ENCODE measurements at regions not wholly inside any gene's neighbourhood (a gene's known extent, or its start where the extent isn't known, plus 50 kb on each side); places are given as distances from the start of the nearest gene placed in this dataset.

DNA sequence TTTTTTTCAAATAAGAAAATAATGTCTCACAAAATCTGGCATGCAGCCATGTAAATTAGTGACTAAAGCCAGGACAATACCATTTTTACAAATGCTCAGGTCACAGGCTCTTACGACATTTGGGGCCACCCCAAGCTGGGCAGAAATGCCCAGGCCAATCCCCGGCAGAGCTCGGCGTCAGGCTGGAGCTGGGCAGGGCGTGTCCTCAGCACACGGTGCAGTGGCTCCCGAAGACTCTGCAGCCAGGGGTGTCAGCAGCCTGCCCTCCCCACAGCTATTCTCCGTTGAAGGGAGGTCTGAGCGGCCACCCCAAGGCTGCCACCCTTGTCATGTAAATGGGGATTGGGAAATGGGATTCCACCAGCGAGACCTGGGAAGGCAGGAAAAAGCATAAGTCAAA is 158.6 kb downstream of the DICER1 start:
- no peak overlapping the region for H3K9ac ChIP-seq (ENCODE audit: low read depth in 1 of 3, low read length in 3 of 3)
- no peak overlapping the region for H3K4me3 ChIP-seq (ENCODE audit: low read length in 3 of 3)
- H3K9me3 ChIP-seq (ENCODE audit: control insufficient read depth in 3 of 3, low read length in 3 of 3) = no peaks in the 10 kb centered on the region
- peaks cover 0 to 11% (median 0%) of the 10 kb centered on the region in 3 donors for H3K4me1 ChIP-seq (ENCODE audit: control insufficient read depth in 3 of 3, insufficient read depth in 3 of 3, low read length in 3 of 3)
- no peaks in the 10 kb centered on the region for H3K36me3 ChIP-seq (ENCODE audit: control insufficient read depth in 3 of 3, insufficient read depth in 3 of 3, low read length in 3 of 3)
- H3K27me3 ChIP-seq (ENCODE audit: control insufficient read depth in 3 of 3, insufficient read depth in 3 of 3, low read length in 3 of 3) = peaks cover 0 to 6% (median 2%) of the 10 kb centered on the region in 3 donors
- no peak overlapping the region for H3K27ac ChIP-seq (ENCODE audit: low read depth, low read length)

DNA sequence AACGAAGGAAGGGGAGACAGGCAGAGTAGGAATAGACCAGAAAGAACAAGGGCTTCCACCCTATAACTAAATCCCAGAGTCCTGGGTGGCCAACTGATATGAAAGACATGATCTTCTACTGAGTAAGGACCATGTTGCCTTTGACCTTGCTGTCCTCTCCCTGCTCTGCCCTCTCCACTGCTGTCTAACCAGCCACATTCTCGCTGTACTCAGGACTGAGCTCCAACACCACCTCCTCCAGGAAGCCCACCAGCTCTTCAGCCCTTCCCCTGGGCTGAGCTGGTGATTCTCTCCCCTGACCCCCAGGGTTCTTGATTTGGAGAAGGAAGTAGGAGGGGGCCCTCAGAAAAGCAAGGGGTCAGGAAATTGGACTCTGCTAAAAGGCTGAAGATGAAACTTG is 159.2 kb downstream of the DICER1 start:
- Histone ChIP-seq H3K4me3 (ENCODE audit: low read length in 3 of 3) (no peak overlapping the region), H3K4me1 (ENCODE audit: control insufficient read depth in 3 of 3, insufficient read depth in 3 of 3, low read length in 3 of 3) (peaks cover 0 to 8% (median 0%) of the 10 kb centered on the region in 3 donors), H3K9me3 (ENCODE audit: control insufficient read depth in 3 of 3, low read length in 3 of 3) (no peaks in the 10 kb centered on the region), H3K36me3 (ENCODE audit: control insufficient read depth in 3 of 3, insufficient read depth in 3 of 3, low read length in 3 of 3) (no peaks in the 10 kb centered on the region), H3K9ac (ENCODE audit: low read depth in 1 of 3, low read length in 3 of 3) (no peak overlapping the region), H3K27me3 (ENCODE audit: control insufficient read depth in 3 of 3, insufficient read depth in 3 of 3, low read length in 3 of 3) (peaks cover 0 to 6% (median 2%) of the 10 kb centered on the region in 3 donors), H3K27ac (ENCODE audit: low read depth, low read length) (no peak overlapping the region)

DNA sequence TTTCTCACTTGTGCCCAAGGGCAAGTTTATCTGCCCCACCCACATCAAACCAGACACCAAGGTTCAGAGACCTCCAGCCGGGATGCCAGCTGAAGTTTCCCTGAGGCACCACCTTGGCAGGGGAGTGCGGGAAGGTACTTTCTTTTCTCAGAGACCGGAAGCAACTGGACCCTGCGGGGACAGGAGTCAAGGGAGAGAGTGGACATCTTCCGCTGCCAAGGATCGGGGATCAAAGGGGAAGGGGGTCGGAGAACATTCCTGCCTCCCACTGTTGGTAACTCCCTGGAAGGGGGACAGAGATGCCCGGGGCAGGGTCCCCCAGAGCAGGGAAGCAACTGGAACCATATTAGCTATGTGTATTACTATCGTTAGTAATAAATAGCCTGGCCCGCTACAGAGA is 161.8 kb downstream of the DICER1 start:
- H3K9me3 ChIP-seq (ENCODE audit: control insufficient read depth in 3 of 3, low read length in 3 of 3) = no peaks in the 10 kb centered on the region
- H3K4me1 ChIP-seq (ENCODE audit: control insufficient read depth in 3 of 3, insufficient read depth in 3 of 3, low read length in 3 of 3) = no peaks in the 10 kb centered on the region
- H3K36me3 ChIP-seq (ENCODE audit: control insufficient read depth in 3 of 3, insufficient read depth in 3 of 3, low read length in 3 of 3) = no peaks in the 10 kb centered on the region
- H3K27ac ChIP-seq (ENCODE audit: low read depth, low read length) = no peak overlapping the region
- no peak overlapping the region for H3K4me3 ChIP-seq (ENCODE audit: low read length in 3 of 3)
- peaks cover 0 to 6% (median 2%) of the 10 kb centered on the region in 3 donors for H3K27me3 ChIP-seq (ENCODE audit: control insufficient read depth in 3 of 3, insufficient read depth in 3 of 3, low read length in 3 of 3)
- no peak overlapping the region for H3K9ac ChIP-seq (ENCODE audit: low read depth in 1 of 3, low read length in 3 of 3)

DNA sequence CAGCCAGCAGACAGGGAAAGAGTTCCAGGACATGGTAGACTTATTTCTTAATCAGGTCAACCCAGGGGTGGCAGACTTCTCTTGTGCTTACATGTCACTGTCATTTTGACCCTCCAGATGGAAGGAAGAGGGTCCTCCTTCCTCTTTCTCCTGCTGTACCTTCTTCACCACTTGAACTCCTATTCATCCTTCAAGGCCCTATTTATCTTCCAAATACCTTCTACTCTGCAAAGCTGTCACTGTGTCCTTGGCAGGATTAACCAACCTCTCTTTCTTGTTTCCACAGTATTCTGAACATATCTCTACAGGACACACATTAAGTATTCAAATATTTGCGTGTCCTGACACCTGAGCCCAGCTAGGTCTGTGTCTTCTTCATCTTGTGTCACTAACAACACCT is 163.1 kb downstream of the DICER1 start:
- H3K36me3 ChIP-seq (ENCODE audit: control insufficient read depth in 3 of 3, insufficient read depth in 3 of 3, low read length in 3 of 3) = no peaks in the 10 kb centered on the region
- H3K27ac ChIP-seq (ENCODE audit: low read depth, low read length) = no peak overlapping the region
- no peaks in the 10 kb centered on the region for H3K9me3 ChIP-seq (ENCODE audit: control insufficient read depth in 3 of 3, low read length in 3 of 3)
- H3K4me3 ChIP-seq (ENCODE audit: low read length in 3 of 3) = no peak overlapping the region
- H3K27me3 ChIP-seq (ENCODE audit: control insufficient read depth in 3 of 3, insufficient read depth in 3 of 3, low read length in 3 of 3) = peaks cover 0 to 6% (median 2%) of the 10 kb centered on the region in 3 donors
- H3K9ac ChIP-seq (ENCODE audit: low read depth in 1 of 3, low read length in 3 of 3) = no peak overlapping the region
- H3K4me1 ChIP-seq (ENCODE audit: control insufficient read depth in 3 of 3, insufficient read depth in 3 of 3, low read length in 3 of 3) = no peaks in the 10 kb centered on the region

DNA sequence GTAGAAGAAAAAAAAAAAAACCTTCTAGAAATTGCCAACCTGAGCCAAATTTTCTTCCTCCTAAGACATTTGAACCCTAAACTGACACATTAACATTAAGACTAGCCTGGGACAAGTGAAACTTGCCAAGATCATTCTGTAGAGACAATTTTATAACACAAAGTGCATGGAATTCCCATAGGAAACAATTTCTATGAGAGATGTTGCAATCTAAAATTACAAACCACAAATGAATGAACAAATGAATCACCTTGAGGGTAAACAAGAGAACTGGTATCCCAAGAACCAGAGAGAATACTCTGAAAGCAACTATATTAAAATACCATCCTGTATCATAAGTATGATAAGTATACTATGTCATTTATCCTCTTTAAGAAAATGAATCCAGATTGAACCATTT is 165.3 kb downstream of the DICER1 start:
- no peak overlapping the region for H3K4me3 ChIP-seq (ENCODE audit: low read length in 3 of 3)
- peaks cover 0 to 4% (median 2%) of the 10 kb centered on the region in 3 donors for H3K27me3 ChIP-seq (ENCODE audit: control insufficient read depth in 3 of 3, insufficient read depth in 3 of 3, low read length in 3 of 3)
- no peaks in the 10 kb centered on the region for H3K36me3 ChIP-seq (ENCODE audit: control insufficient read depth in 3 of 3, insufficient read depth in 3 of 3, low read length in 3 of 3)
- H3K4me1 ChIP-seq (ENCODE audit: control insufficient read depth in 3 of 3, insufficient read depth in 3 of 3, low read length in 3 of 3) = no peaks in the 10 kb centered on the region
- peaks cover 0 to 3% (median 0%) of the 10 kb centered on the region in 3 donors for H3K9me3 ChIP-seq (ENCODE audit: control insufficient read depth in 3 of 3, low read length in 3 of 3)
- no peak overlapping the region for H3K27ac ChIP-seq (ENCODE audit: low read depth, low read length)
- no peak overlapping the region for H3K9ac ChIP-seq (ENCODE audit: low read depth in 1 of 3, low read length in 3 of 3)

DNA sequence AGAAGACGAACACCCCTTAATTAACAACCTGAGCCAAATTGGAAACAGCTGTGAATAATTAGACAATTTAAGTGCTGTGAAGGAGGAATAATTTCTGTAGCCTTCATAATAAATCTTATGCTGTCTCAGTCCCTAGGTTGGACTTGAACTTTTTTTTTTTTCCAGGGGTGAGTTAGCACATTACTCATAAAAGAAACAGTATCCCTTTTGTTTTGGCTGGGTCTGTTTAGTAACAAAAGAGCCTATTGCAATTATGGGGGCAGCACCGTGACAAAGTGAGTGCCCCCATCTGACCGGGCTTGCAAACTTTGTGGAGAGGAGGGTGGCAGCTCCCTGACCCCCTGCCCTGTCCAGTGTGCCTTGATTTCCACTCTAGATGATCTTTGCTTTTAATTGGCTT is 167.4 kb downstream of the DICER1 start:
- H3K9ac ChIP-seq (ENCODE audit: low read depth in 1 of 3, low read length in 3 of 3) = no peak overlapping the region
- H3K4me1 ChIP-seq (ENCODE audit: control insufficient read depth in 3 of 3, insufficient read depth in 3 of 3, low read length in 3 of 3) = no peaks in the 10 kb centered on the region
- H3K36me3 ChIP-seq (ENCODE audit: control insufficient read depth in 3 of 3, insufficient read depth in 3 of 3, low read length in 3 of 3) = no peaks in the 10 kb centered on the region
- H3K4me3 ChIP-seq (ENCODE audit: low read length in 3 of 3) = no peak overlapping the region
- H3K9me3 ChIP-seq (ENCODE audit: control insufficient read depth in 3 of 3, low read length in 3 of 3) = peaks cover 0 to 3% (median 0%) of the 10 kb centered on the region in 3 donors
- H3K27me3 ChIP-seq (ENCODE audit: control insufficient read depth in 3 of 3, insufficient read depth in 3 of 3, low read length in 3 of 3) = peaks cover 0 to 2% (median 0%) of the 10 kb centered on the region in 3 donors
- no peak overlapping the region for H3K27ac ChIP-seq (ENCODE audit: low read depth, low read length)

DNA sequence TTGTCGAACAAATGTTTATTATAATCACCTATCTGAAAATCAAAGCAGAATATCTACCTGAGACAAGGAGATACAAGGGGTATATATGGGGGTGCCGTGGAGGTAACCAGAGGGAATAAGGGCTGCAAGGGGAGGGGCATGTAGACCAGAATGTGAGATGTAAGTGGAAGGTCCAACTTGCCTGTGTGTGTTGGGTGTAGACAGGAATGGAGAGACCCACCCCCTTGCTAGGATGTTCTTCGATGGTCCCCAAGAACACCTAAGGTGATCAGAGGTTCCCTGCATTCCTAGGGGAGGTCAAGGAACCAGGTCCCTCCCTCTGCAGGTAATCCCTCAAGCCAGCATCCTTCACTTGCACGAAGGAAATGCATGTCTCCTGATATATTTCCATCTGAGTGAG is 167.9 kb downstream of the DICER1 start:
- no peaks in the 10 kb centered on the region for H3K4me1 ChIP-seq (ENCODE audit: control insufficient read depth in 3 of 3, insufficient read depth in 3 of 3, low read length in 3 of 3)
- peaks cover 0 to 3% (median 0%) of the 10 kb centered on the region in 3 donors for H3K9me3 ChIP-seq (ENCODE audit: control insufficient read depth in 3 of 3, low read length in 3 of 3)
- H3K27me3 ChIP-seq (ENCODE audit: control insufficient read depth in 3 of 3, insufficient read depth in 3 of 3, low read length in 3 of 3) = no peaks in the 10 kb centered on the region
- no peaks in the 10 kb centered on the region for H3K36me3 ChIP-seq (ENCODE audit: control insufficient read depth in 3 of 3, insufficient read depth in 3 of 3, low read length in 3 of 3)
- H3K27ac ChIP-seq (ENCODE audit: low read depth, low read length) = no peak overlapping the region
- H3K4me3 ChIP-seq (ENCODE audit: low read length in 3 of 3) = no peak overlapping the region
- H3K9ac ChIP-seq (ENCODE audit: low read depth in 1 of 3, low read length in 3 of 3) = no peak overlapping the region

DNA sequence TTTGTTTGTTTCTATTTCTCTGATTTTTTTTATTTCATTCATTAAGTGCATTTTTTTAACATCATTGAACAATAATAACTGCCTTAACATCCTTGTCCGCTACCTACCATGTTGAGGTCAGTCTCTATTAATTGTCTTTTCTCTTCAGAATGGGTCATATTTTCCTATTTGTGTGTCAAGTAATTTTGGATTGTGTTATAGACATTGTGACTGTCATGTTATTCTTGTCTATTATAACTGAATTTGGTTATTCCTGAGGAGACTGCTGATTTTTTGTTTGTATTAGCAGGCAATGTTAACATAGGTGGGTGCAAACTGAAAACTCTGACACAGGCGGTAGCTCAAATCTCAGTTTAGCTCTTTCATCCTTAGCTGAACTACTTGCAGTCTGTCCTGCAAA is 169.9 kb downstream of the DICER1 start:
- Histone ChIP-seq H3K9ac (ENCODE audit: low read depth in 1 of 3, low read length in 3 of 3) (no peak overlapping the region), H3K4me3 (ENCODE audit: low read length in 3 of 3) (no peak overlapping the region), H3K27me3 (ENCODE audit: control insufficient read depth in 3 of 3, insufficient read depth in 3 of 3, low read length in 3 of 3) (no peaks in the 10 kb centered on the region), H3K36me3 (ENCODE audit: control insufficient read depth in 3 of 3, insufficient read depth in 3 of 3, low read length in 3 of 3) (no peaks in the 10 kb centered on the region), H3K4me1 (ENCODE audit: control insufficient read depth in 3 of 3, insufficient read depth in 3 of 3, low read length in 3 of 3) (no peaks in the 10 kb centered on the region), H3K9me3 (ENCODE audit: control insufficient read depth in 3 of 3, low read length in 3 of 3) (peaks cover 0 to 3% (median 0%) of the 10 kb centered on the region in 3 donors), H3K27ac (ENCODE audit: low read depth, low read length) (no peak overlapping the region)

DNA sequence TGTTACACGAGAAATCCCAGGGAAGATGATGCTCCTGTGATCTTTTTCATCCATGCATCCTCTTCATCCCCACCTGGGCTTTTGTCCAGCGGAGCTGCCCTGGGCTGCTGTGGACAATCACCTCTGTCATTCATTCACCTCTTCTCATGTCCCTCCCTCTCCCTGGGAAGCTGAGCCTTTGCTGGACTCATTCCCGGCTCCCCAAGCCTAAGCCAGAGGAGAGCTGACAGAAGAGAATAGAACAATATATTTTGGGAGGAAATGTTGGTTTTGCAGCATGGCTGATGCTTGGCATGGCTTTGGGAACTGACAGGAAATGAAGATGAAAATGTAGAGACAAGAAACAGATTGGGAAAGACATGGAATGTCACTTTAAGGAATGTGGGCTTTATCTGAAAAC is 177.4 kb downstream of the DICER1 start:
- Histone ChIP-seq H3K27ac (ENCODE audit: low read depth, low read length) (no peak overlapping the region), H3K9ac (ENCODE audit: low read depth in 1 of 3, low read length in 3 of 3) (no peak overlapping the region), H3K4me1 (ENCODE audit: control insufficient read depth in 3 of 3, insufficient read depth in 3 of 3, low read length in 3 of 3) (peaks cover 0 to 6% (median 0%) of the 10 kb centered on the region in 3 donors), H3K4me3 (ENCODE audit: low read length in 3 of 3) (no peak overlapping the region), H3K36me3 (ENCODE audit: control insufficient read depth in 3 of 3, insufficient read depth in 3 of 3, low read length in 3 of 3) (no peaks in the 10 kb centered on the region), H3K27me3 (ENCODE audit: control insufficient read depth in 3 of 3, insufficient read depth in 3 of 3, low read length in 3 of 3) (no peaks in the 10 kb centered on the region), H3K9me3 (ENCODE audit: control insufficient read depth in 3 of 3, low read length in 3 of 3) (no peaks in the 10 kb centered on the region)

DNA sequence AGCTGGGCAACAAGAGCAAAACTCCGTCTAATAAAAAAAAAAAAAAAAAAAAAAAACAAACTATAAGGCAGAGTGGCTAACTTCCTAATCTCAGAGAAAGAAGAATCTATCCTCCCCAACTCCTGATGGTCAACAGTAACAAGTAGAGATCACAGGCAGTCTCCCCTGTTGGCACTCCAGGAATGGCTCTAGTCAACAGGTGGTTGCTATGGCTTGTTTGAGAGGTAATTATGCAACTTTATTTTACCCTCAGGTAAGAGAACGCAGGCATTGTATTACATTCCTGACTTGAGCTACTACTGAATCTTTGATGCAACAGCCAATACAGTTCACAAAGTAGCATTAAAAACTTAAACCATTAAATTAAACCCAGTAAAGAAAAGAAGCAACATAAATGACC is 180.3 kb downstream of the DICER1 start:
- no peak overlapping the region for H3K9ac ChIP-seq (ENCODE audit: low read depth in 1 of 3, low read length in 3 of 3)
- H3K27me3 ChIP-seq (ENCODE audit: control insufficient read depth in 3 of 3, insufficient read depth in 3 of 3, low read length in 3 of 3) = no peaks in the 10 kb centered on the region
- peaks cover 3 to 11% (median 6%) of the 10 kb centered on the region in 3 donors for H3K4me1 ChIP-seq (ENCODE audit: control insufficient read depth in 3 of 3, insufficient read depth in 3 of 3, low read length in 3 of 3)
- no peak overlapping the region for H3K4me3 ChIP-seq (ENCODE audit: low read length in 3 of 3)
- no peak overlapping the region for H3K27ac ChIP-seq (ENCODE audit: low read depth, low read length)
- H3K36me3 ChIP-seq (ENCODE audit: control insufficient read depth in 3 of 3, insufficient read depth in 3 of 3, low read length in 3 of 3) = no peaks in the 10 kb centered on the region
- H3K9me3 ChIP-seq (ENCODE audit: control insufficient read depth in 3 of 3, low read length in 3 of 3) = no peaks in the 10 kb centered on the region

DNA sequence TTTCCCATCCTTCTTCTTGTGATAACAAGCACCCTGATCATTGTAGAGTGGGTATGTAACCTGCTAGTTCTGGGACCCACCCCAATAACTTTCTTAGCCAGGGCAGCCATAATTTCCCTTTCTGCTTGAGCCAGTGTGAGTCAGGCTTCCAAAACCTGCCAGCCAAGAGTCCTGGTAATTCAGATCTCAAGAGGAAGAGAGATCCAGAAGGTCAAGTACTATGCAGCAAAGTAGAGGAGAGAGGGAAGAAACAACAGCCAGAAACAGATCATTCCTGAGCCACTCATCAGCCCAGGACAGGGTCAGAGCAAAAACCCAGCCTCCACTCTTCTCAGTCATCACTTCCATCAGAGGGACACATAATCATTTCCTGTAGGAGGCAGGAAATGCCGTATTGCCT is 182.0 kb downstream of the DICER1 start:
- no peaks in the 10 kb centered on the region for H3K9me3 ChIP-seq (ENCODE audit: control insufficient read depth in 3 of 3, low read length in 3 of 3)
- no peak overlapping the region for H3K4me3 ChIP-seq (ENCODE audit: low read length in 3 of 3)
- H3K4me1 ChIP-seq (ENCODE audit: control insufficient read depth in 3 of 3, insufficient read depth in 3 of 3, low read length in 3 of 3) = peaks cover 7 to 12% (median 7%) of the 10 kb centered on the region in 3 donors
- H3K36me3 ChIP-seq (ENCODE audit: control insufficient read depth in 3 of 3, insufficient read depth in 3 of 3, low read length in 3 of 3) = no peaks in the 10 kb centered on the region
- H3K9ac ChIP-seq (ENCODE audit: low read depth in 1 of 3, low read length in 3 of 3) = no peak overlapping the region
- H3K27me3 ChIP-seq (ENCODE audit: control insufficient read depth in 3 of 3, insufficient read depth in 3 of 3, low read length in 3 of 3) = no peaks in the 10 kb centered on the region
- peak overlapping the region; percentile 59 for H3K27ac ChIP-seq (ENCODE audit: low read depth, low read length)
